PFSK-1 (cell line): ENCODE measurements at regions not wholly inside any gene's neighbourhood (a gene's known extent, or its start where the extent isn't known, plus 50 kb on each side); places are given as distances from the start of the nearest gene placed in this dataset.

Experiments used
- POLR2AphosphoS5 ChIP-seq: IDR thresholded peaks from 2 replicates; pipeline ENCODE4 v1.6.1; 2012; ENCODE audit warnings: low read depth, mild to moderate bottlenecking, control low read depth, low read length, moderate library complexity
- SIN3A ChIP-seq: IDR thresholded peaks from 2 replicates; pipeline ENCODE4 v1.6.1; 2012; ENCODE audit warnings: mild to moderate bottlenecking, low read length, moderate library complexity, borderline replicate concordance; ENCODE audit not compliant: insufficient read depth
- TF ChIP-seq, protein P1 (sequence below), 2 experiments: IDR thresholded peaks; 2 replicates each; pipeline versions ENCODE4 v1.6.1 to v1.8.0; 2011 to 2012; ENCODE audit warnings: low read depth in 2 of 2, low read length in 2 of 2, control low read depth in 1 of 2, inconsistent platforms in 1 of 2, mild to moderate bottlenecking in 1 of 2, moderate library complexity in 1 of 2; ENCODE audit not compliant: insufficient read depth in 1 of 2

DNA sequence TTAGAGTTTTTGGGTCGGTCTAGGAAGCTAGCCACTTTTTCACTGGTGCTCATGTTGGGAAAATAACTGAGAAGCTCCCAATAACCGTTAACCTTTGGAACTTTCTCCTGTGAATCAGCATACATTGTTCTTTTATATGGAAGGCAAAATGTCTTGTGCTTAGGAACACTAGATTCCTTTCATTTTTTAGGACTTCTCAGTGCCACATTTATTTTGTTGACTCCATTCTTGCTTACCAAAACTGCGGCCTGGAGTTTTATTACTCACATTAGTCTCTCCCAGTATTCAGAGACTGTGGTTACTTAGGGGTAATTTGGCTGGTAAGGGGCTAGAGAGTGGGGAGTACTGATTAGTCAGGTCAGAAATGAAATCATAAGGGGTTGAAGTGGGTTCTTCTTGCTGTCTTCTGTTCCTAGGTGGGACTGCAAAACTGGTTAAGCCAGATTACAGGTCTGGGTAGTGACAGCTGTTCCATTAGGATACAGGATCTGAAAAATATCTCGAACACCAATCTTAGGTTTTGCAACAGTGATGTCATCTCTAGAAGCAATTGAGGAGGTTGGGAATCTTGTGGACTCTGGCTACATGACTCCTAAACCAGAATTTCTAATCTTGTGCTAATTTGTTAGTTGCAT, 631.4 kb upstream of the LUZP2 start:
- TF ChIP-seq POLR2AphosphoS5 (no peak), SIN3A (no peak)
- TF ChIP-seq, protein P1, sequence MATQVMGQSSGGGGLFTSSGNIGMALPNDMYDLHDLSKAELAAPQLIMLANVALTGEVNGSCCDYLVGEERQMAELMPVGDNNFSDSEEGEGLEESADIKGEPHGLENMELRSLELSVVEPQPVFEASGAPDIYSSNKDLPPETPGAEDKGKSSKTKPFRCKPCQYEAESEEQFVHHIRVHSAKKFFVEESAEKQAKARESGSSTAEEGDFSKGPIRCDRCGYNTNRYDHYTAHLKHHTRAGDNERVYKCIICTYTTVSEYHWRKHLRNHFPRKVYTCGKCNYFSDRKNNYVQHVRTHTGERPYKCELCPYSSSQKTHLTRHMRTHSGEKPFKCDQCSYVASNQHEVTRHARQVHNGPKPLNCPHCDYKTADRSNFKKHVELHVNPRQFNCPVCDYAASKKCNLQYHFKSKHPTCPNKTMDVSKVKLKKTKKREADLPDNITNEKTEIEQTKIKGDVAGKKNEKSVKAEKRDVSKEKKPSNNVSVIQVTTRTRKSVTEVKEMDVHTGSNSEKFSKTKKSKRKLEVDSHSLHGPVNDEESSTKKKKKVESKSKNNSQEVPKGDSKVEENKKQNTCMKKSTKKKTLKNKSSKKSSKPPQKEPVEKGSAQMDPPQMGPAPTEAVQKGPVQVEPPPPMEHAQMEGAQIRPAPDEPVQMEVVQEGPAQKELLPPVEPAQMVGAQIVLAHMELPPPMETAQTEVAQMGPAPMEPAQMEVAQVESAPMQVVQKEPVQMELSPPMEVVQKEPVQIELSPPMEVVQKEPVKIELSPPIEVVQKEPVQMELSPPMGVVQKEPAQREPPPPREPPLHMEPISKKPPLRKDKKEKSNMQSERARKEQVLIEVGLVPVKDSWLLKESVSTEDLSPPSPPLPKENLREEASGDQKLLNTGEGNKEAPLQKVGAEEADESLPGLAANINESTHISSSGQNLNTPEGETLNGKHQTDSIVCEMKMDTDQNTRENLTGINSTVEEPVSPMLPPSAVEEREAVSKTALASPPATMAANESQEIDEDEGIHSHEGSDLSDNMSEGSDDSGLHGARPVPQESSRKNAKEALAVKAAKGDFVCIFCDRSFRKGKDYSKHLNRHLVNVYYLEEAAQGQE (IDR thresholded peaks at IDR 0.05; ENCODE audit: insufficient read depth in 1 of 2, low read depth in 2 of 2, low read length in 2 of 2), result no peak
